Prostate gland (tissue), 2 donors: ENCODE measurements at regions not wholly inside any gene's neighbourhood (a gene's known extent, or its start where the extent isn't known, plus 50 kb on each side); places are given as distances from the start of the nearest gene placed in this dataset.

Source experiments
- POLR2A ChIP-seq: fragments of 450-650 bp; IDR thresholded peaks from one replicate; pipeline ENCODE4 v1.6.1; 2016; ENCODE audit warnings: antibody characterized with exemption, mild to moderate bottlenecking
- POLR2AphosphoS5 ChIP-seq: sonication (generic); formaldehyde crosslinking; IDR thresholded peaks from one replicate; pipeline ENCODE4 v1.6.1; 2017; ENCODE audit warnings: antibody characterized with exemption
- TF ChIP-seq, protein P1 (sequence below), 4 experiments: fragments of 200-600 bp in 2 of 4; fragments of 450-650 bp in 2 of 4; sonication (generic) in 2 of 4; IDR thresholded peaks; 1 replicate in 3 of 4; 2 replicates in 1 of 4; pipeline ENCODE4 v1.5.1; 2016 to 2019; ENCODE audit warnings: antibody characterized with exemption in 4 of 4, mild to moderate bottlenecking in 2 of 4, moderate library complexity in 2 of 4

DNA sequence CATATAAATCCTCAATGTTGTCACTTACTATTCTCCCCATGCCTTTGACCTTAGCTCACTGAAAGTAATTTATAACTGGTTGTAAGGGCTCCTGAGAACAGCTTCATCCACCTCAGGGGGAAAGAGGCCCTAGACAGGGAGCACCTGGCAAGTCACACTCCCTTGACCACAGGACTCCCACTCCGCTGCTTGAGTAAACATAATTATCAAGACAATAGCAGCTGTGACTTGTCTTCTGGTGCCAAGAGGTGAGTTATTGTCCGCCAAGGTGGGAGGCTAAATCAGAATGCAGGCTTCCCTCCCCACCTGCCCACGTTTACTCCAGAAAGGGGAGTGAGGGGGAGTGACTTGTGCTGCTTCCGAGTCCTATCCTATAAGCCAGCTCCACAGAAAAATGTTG, 230.6 kb upstream of the LRATD1 start:
- TF ChIP-seq, protein P1, sequence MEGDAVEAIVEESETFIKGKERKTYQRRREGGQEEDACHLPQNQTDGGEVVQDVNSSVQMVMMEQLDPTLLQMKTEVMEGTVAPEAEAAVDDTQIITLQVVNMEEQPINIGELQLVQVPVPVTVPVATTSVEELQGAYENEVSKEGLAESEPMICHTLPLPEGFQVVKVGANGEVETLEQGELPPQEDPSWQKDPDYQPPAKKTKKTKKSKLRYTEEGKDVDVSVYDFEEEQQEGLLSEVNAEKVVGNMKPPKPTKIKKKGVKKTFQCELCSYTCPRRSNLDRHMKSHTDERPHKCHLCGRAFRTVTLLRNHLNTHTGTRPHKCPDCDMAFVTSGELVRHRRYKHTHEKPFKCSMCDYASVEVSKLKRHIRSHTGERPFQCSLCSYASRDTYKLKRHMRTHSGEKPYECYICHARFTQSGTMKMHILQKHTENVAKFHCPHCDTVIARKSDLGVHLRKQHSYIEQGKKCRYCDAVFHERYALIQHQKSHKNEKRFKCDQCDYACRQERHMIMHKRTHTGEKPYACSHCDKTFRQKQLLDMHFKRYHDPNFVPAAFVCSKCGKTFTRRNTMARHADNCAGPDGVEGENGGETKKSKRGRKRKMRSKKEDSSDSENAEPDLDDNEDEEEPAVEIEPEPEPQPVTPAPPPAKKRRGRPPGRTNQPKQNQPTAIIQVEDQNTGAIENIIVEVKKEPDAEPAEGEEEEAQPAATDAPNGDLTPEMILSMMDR (IDR thresholded peaks at IDR 0.05): no peak
- TF ChIP-seq POLR2A (no peak), POLR2AphosphoS5 (no peak)
